Endothelial cell of hepatic sinusoid (primary cell): ENCODE measurements at regions not wholly inside any gene's neighbourhood (a gene's known extent, or its start where the extent isn't known, plus 50 kb on each side); places are given as distances from the start of the nearest gene placed in this dataset.
"Not testable (repeated sequence)": the region's sequence is repeated elsewhere in the genome, so short reads cannot be mapped to it uniquely, and the experiment has no call there.

ENCODE experiments used
- in situ Hi-C: cut with HindIII; loops from 2 replicates; pipeline ENCODE4 v1.10.0; 2017; ENCODE audit warnings: low sequenced_read_pairs

DNA sequence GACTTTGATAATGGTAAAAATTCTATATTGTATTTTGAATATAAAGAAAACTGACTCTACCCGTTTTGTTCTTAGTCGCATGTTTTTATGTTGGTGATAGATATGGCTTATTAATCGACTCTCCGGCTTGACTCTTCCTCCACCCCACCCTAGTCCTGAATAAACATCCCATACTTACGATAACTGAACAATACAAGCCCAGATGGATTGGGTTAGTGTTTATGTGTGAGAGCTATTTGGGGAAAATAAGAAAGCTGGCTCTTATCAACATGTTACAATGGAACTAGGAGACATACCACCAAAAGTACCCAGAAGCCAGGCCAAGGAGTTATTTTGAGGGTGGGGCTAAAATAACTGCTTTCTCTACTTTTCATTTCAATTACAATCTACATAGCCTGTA is 796.3 kb downstream of the DIAPH3 start:
- in situ Hi-C loops: no loop called here

DNA sequence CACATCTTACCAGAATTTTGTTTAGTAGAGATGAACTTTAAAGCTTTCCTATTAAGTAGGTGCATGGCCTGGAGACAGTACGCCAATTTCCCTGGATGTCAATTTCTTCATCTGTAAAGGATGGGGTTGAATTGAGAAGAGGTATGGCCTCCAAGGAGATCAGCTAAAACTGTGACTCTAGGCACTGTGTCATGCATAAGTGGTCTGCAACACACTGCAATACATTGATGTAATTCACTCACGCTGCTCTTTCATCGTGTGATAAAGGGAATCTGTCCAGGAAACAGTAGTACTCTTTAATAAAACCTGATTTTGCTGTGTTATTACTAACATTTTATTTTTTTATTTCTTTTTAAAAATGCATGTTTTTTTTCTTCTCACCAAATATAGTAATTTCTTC is 795.8 kb downstream of the DIAPH3 start:
- in situ Hi-C loops: no loop called here

DNA sequence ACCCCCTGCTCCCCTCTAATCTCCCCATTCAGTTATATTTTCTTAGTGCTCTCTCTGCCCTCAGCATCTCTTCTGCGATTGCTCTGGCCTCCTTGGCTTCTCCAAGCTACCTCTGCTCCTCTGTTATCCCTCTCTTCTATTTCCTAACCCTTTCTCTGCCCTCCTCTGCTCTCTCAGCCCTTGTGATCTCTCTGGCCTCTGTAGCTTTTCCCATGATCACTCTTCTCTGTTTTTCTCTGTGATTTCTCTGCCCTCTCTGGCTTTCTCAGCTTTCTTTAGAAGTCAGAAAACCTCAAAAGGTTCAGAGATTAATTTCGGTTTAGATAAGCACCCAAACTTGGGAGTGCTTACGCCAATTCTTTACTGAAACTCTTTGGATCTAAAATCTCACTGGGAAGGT is 795.0 kb downstream of the DIAPH3 start:
- in situ Hi-C loops: no loop called here

DNA sequence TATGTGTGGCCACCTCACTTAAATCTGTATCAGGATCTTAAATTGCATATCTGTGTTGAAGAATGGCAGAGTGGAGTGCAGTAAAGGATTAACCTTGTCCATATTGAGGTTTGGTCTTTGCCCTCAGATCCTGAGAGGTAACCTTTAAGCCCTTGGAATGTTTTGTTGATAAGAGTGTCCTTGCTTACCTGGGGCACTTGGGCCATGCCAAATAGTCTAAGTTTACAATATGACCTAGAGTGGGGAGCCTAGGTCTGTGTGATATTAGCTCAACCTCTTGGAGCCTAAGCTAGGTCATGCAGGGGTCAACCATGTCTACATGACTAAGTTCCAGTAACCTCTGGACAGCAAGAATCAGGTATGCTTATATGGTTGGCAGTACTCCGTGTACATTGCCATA is 792.5 kb downstream of the DIAPH3 start:
- in situ Hi-C loops: no loop called here

DNA sequence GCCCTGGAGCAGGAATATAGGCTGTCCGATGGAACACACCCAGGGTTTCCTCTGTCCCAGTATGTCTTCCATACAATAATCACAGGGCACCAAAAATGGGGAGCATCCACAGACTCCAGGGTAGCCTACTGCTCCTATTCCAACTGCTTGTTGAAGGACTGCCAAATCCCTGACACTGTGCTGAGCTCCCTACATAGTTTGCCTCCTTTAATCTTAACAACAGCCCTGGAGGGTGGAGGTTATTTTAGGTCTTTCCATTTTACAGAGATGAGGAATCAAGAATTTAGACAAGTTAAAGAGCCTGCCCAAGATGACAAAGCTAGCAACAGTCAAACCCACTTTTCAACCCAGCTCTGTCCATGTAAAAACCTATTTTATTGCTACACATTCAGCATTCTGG is 790.4 kb downstream of the DIAPH3 start:
- in situ Hi-C loops: no loop called here

DNA sequence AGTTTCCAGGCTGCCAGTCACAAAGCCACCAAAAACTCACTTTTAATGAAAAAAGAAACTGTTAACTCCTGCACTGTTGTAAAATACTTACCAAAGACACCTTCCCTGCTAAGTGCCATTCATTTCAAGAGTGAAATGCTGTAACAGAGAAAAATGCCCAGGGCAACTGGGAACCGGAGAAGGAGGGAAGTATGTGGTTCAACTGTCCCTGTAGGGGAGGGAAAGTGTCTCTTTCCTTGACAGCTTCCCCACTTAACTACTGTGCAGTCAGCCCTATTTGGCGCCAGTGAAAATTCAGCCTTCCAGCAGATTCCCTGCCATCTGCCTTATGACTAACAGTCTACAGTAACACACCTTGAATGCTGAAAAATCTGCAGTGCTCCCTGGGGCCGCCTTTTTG is 789.0 kb downstream of the DIAPH3 start:
- in situ Hi-C loops: no loop called here

DNA sequence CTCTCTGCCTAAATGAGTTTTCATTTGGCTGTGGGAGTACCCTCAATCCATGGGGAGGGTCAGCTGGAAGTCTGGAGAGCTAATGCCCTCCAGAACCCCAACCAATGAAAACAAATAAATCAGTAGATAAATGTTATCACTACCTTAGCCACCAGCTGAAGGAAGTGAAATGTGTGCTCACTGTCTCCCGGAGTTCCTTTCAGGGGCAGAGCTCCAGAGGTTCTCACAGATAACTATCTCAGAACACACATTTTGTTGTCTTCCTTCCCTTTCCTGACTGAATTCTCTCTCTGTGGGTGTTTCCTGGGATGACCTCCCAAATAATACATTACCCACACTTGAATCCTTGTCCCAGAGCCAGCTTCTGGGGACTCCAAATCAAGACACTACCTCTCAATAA is 779.6 kb downstream of the DIAPH3 start:
- in situ Hi-C loops: no loop called here

DNA sequence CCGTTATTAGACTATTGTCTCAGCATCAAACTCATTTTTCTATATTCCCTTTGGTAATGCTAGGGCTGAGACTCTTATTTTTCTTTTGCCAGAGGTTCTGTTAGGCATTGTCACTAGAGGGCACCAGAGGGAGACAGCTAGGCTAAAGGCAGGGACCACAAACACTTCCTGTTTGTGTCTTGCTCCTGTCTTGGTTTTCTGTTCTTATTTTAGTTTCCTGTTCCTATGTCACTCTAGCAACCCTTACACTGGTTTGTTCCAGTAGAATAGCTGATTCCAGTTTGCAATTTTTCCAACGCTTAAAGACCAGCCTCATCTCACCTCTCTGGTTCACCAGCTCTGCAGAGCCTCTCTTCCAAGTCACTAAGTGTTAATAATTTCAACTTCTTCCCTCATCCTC is 772.0 kb downstream of the DIAPH3 start:
- in situ Hi-C loops: no loop called here

DNA sequence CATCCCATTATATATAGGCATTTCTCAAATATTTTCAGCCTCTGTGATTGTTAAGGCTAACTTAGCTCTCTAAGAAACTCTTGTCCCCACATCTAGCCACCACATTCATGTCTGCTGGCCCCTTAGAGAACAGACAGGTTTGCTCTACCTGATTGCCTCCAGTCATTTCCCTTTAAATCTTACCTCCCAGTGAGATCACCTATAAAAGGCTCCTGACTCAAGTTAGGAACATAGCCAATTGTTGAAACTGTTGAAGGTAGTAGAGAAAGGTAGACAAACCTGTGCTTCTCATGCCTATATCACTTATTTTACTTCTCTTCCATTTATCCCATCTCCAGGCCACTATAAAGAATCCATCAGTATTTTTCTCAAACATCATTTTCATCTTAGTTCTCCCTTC is 771.4 kb downstream of the DIAPH3 start:
- in situ Hi-C loops: no loop called here

DNA sequence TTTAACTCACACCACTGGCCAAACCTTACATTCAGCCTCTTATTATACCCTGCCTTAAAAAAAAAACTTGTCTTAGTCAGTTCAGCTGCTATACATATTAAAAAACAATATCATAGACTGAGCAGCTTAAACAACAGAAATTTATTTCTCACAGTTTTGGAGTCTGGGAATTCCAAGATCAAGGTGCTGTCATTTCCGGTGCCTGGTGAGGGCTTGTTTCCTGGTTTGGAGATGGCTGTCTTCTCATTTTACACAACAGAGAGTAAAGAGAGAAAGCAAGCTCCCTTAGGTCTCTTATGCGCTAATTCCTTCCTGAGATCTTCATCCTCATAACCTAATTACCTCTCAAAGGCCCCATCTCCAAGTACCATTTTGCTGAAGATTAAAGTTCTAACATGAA is 769.2 kb downstream of the DIAPH3 start:
- in situ Hi-C loops: no loop called here

DNA sequence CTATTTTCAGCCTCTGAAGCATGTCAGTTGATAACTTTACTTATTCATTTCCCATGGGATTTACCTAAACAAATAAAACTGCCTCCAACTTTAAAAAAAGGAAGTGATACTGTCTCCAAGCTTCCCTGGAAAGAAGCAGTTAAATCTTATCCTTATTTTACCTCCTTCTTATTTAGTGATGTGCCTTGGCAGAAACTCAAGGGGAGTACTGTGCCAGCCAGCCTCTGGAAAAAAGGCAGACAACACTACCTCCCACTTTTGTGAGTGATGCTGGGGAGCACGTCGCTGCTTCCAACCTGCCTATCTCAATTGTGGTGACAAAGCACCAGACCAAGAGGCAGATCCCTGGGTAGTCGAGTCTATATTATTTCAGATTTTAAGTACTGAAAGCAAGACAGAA is 765.6 kb downstream of the DIAPH3 start:
- in situ Hi-C loops: no loop called here

DNA sequence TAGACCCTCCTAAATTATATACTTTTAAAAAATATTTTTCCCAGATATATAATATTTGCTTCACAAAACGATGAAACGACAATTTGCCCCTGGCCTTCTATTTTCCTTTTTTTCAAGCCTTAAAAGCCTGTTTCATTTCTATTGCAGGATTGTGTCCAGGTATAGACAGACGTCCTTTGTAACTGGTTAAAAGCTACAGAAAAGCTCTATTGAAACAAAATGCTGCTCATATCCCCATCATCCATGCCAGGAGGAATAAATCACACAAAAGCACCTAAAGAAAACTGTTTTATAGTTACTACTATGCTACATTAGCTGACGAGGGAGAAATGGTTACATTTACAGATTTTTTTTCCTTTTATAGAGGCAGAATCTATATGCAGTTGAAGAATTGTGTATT is 765.1 kb downstream of the DIAPH3 start:
- in situ Hi-C loops: no loop called here

DNA sequence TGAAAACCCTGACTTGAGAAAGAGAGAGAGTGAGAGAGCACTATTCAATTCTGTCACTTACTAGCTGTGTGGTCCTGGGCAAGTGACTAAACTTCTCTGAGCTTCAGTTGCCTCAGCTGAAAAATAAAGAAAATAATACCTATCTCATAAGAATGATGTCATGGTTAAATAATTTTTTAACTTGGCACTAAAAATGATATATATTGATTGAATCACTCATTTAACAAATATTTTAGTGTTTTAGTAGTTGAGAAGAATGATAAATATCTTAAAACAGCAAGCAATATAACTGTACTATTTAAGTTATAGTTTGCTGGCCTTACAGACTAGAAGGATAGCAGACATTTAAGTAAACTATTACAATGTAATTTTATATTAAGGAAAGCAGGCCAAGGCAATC is 764.2 kb downstream of the DIAPH3 start:
- in situ Hi-C loops: no loop called here

DNA sequence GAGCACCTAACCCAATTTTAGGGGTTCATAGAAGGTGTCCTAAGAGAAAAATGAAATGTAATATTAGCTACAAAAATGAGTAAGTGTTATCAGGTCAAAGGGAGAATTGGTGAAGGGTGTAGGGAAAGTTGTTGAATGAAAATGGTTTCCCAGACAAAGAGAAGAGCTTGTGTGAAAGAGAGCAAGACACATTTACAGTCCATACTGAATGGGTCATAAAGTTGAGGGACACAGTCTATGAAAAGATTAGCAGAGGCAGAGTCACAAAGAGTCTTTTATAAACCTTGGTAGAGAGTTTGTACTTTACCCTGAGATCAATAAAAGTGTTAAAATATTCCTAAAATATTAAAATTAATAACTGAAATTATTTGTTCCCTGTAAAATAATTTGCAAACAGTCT is 759.4 kb downstream of the DIAPH3 start:
- in situ Hi-C loops: no loop called here

DNA sequence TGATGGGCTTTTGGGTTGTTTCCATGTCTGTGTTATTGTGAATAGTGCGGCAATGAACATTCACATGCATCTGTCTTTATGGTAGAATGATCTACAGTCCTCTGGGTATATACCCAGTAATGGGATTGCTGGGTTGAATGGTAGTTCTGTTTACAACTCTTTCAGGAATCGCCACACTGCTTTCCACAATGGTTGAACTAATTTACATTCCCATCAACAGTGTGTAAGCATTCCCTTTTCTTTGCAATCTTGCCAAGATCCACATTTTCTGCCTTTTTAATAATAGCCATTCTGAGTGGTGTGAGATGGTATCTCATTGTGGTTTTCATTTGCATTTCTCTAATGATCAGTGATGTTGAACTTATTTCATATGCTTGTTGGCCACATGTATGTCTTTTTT is 756.5 kb downstream of the DIAPH3 start:
- in situ Hi-C loops: not testable (repeated sequence)

DNA sequence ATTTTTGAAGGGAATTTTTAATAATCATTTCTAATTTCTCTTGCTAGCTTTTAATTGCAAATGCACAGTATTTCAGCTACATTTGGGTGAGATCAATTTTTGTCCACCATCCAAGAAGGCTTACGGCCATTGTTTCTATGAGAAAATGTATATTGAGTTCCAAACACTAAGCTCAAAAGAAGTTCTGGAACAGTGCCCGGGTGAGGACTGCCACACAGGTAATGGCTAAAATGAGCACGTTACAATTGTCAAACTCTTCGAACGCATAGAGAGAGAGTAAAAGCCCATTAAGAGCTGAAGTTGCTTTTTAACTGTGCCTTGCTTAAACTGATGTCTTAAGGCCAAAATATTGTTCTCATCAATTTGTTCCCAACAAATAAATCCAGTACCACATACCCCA is 755.0 kb downstream of the DIAPH3 start:
- in situ Hi-C loops: no loop called here

DNA sequence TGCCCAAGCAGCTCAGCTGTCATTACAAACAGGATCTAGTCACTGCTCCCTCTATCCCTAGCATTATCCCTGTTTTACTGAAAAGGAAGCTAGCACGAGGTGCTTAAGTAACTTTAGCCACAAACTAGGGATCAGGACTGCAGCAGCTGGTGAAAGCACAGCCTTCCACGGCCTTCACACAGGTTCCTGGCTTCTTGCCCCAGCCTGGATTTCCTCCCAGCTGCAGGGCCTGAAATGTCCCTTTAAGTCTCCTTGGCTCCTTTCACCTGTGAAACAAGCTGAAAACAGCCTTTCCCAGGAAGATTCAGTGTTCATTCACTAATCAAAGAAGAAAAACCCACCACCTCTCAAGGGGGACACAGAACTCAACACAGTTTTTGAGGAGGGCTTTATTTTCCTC is 754.5 kb downstream of the DIAPH3 start:
- in situ Hi-C loops: no loop called here

DNA sequence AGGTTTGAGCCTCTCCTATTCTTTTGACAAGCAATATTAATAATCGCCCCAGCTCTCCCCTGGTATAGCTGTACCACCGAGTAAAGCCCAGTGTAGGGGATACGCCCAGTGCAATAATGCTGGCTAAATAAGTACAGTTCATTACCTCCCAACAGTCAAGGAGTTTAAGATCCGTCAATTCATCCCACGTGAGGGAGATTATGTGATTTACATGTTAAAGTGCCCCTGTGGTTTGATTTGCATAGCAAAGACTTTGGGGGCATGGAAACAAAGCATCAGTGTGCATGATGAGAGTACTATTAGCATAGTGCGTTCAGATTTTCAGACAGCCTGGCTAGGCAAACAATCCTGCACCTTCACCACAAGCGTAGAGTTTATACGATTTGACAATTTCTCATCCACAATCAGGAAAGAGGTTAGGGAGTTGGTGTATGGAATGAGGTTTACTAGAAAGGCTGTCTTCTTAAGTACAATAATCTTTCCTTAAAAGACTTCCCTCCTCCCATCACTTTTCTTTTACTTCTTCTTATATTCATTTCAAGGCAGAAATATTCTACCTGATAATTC is 754.0 kb downstream of the DIAPH3 start:
- in situ Hi-C loops: no loop called here

DNA sequence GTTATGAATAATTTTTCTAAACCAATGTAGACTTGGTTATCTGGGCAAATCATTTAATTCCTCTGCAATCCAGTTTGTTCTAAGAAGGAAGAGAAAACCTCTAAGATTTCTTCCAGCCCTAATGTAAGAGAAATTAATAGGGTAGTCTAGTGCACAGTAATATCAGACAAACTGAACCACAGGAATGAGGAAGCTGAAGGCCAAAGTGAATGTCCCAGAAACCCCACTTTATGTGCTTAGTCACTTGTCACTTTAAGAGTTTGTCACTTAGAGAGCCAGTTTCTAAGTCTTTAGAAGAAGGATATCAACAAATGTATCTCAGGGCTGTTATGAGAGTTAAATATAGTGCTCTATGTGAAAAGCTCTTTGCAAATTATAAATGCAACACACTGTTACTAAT is 750.6 kb downstream of the DIAPH3 start:
- in situ Hi-C loops: no loop called here

DNA sequence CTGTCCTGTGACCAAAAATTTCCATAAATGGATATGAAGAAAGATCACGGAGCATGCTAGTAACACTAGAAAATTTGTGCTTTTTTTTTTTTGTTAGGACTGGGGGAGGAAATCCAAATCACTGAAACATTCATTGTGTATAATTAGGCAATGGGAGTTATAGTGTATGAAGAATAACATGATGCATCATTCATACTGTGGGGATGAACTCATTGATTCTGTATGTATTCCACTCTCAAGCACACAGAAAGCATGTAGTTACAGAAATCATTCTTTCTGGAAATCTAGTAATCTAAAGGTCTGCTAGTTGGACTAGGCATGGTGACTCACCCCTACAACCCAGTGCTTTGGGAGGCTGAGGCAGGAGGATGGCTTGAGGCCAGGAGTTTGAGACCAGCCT is 749.7 kb downstream of the DIAPH3 start:
- in situ Hi-C loops: no loop called here

DNA sequence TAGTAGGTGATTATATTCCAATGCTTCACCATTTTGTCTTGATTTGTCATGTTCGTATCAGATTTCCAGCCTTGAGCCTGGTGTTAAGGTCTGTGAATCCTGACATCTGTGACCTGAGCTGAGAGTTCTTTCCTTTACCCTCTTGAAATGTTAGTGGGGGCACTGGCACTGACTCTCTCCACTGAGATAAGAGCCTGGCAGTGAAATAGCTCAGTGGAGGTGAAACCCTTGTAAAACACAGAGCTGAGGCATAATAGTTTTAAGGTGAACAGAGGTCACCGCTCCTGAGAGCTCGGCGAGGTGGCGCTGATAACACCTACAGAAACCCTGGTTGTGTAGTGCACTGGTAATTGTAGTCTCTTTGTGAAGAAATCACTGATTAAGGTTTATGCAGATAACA is 748.2 kb downstream of the DIAPH3 start:
- in situ Hi-C loops: no loop called here

DNA sequence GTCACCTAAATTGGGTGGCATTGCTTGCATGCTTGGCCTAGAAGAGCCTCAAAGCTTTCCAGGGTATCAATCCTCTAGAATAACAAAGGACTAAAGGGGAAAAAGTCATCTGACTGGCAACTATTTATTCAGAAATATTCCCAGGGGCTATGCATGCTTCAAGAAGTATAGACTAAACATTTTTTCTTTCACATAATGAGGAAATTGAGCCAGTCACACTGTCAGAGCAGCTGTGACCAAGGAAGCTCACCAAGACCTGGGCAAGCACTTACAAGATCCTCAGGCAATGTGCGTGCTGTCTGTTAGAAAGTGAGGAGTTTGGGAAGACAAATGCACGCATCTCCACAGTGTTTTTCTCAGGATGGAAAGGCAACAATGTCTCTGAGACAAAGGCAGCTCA is 747.2 kb downstream of the DIAPH3 start:
- in situ Hi-C loops: no loop called here

DNA sequence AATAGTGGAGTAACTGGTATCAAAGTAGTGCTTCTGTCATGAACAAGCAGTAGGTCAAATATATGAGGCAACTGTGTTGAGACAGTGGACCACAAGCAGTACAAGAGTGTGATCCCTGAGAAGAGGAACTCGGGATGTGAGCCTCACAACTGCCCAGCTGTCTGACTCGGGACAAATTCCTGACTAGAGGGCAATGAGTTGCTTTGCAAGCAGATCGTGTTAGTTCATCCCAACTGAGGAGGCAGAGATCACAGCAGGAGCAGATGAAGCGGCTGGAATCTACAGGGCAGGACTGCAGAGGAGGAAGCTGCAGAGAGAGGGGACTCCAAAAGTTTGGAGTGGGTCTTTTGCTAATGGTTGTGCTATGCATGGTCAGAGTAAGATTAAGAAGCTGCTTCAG is 741.1 kb downstream of the DIAPH3 start:
- in situ Hi-C loops: no loop called here
